ENCODE measurements at regions not wholly inside any gene's neighbourhood (a gene's known extent, or its start where the extent isn't known, plus 50 kb on each side); places are given as distances from the start of the nearest gene placed in this dataset.

DNA sequence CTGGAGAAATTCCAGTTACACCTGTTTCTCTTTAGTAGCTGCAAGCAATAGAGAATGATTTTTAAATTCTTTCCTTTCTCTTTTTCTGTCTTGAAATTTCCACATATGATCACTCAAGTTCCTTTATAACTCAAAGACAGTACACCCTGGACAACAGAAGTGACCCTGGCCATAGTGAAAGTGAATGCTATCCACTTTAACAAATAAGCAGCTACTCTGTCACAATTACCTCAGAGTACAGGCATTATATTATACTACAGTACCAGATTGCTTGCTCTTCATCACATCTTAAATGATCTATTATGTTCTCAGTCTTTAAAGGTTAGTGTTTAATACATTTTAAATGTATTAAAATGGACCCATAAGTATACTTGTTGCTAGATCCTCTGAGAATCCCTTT is 136.2 kb downstream of the KLF12 start:
- DNase-seq: no peak

- no peak for DNase-seq
Observed at GRCh38 chr13:73996569-73996968, 137.6 kb downstream of the KLF12 start.

DNA sequence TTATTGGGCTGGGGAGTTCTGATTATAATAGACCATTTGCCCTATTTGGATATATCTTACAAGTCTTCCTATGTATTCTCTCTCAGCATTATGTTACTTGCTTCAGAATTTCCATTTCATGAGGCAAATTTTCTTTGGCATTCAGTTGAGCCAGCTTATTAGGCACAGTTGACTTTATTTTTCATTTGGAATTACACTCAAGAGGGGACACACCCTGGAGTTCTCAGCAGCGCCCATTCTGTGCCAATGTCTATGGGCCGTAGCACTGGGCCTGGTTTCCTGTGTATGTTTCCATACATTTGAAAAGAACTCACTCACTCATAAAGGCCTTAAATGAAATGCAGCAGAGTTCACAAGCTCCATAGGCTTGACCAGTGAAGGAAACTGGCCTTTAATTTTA is 138.5 kb downstream of the KLF12 start:
- no peak for DNase-seq

DNA sequence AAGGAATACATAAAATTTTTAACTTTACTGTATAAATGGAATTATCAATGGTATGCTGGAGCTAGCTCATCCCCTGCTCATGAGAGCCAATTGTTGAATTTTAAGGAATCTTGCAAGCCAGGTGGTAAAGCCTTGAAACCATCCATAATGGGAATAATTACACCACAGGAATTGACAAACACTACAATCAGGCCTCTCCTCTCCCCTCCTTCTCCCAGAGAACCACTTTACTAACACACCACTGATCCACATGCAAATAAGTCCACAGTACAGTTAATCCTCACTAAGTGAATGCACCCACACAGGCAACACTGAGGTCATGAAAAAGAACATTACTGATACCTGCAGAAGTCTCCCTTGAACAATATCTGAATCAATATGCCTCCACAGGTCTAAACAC is 140.5 kb downstream of the KLF12 start:
- DNase-seq: no peak

GRCh38 chr13:73991884-73992283 is 142.3 kb downstream of the KLF12 start:
- DNase-seq: no peak

GRCh38 chr13:73991384-73991783 is 142.8 kb downstream of the KLF12 start:
- DNase-seq: no peak

GRCh38 chr13:73989244-73989843 is 144.9 kb downstream of the KLF12 start:
- no peak for DNase-seq

DNA sequence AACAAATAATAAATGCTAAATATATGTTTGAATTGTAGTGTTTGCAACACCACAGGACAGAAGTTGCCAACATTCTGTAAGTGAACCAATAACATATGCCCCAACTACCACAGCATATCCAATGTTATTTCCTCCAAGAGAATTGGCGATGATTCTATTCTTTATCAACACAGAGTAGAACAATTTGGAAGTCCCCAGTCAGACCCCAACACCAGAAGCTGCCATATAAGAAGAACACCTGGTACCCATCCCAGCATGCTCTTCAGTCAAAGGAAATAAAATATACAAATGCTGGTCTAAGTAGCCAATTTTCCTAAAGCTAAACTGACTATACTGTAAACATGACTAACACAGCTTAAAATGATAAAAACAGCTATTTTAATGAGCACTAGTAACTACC is 145.7 kb downstream of the KLF12 start:
- DNase-seq: no peak

DNA sequence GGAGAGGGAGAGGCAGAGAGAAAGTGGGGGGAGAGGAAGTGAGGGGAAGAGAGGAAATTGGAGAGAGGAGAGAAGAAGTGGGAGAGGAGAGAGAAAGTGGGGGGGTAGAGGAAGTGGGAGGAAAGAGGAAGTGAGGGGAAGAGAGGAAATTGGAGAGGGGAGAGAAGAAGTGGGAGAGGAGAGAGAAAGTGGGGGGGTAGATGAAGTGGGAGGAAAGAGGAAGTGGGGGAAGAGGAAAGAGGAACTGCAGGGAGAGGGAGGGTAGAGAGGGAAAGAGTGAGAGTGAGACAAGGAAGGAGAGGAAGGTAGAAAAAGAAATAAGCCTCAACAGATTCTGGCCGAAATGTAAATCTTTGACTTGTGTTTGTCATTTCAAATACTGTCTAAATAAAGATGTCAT is 146.6 kb downstream of the KLF12 start:
- DNase-seq: no peak

GRCh38 chr13:73985783-73986182 is 148.4 kb downstream of the KLF12 start:
- no peak for DNase-seq

DNA sequence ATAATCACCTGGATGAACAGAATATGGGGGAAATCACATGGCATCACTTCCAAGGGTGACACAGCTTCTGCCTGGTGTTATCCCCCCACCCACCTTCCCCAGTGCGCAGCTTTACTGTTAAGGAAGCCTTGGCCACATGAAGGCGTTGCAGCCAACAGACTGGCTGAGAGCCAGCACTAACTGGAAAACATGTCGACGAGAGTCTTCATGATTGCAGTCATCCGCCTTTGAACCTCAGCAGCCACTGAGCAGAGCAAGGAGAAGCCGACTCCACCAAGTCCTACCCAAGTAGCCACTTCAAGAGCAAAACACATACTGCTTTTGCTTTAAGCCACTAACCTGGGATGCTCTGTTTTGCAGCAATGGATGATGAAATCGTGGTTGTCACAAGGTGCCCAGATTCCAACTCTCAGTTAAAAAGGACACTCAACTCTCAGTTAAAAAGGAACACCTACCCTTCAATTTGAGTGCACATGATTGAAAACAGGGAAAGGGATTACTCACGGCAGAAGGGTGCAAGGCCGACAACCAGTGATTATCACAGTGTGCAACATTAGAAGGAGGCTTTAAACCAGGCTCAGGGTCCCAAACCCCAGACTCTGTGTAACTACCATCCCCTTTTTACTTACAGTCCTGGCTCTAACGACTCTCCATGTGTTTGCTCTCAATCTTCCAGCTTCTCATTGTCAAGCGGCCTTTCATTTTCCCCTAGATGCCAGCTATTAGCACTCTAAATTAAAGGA is 149.1 kb downstream of the KLF12 start:
- peak; percentile 27 for DNase-seq

- DNase-seq: no peak
Observed at GRCh38 chr13:73984201-73984600, 150.0 kb downstream of the KLF12 start.

- DNase-seq: no peak
Observed at GRCh38 chr13:73983109-73983508, 151.1 kb downstream of the KLF12 start.

DNA sequence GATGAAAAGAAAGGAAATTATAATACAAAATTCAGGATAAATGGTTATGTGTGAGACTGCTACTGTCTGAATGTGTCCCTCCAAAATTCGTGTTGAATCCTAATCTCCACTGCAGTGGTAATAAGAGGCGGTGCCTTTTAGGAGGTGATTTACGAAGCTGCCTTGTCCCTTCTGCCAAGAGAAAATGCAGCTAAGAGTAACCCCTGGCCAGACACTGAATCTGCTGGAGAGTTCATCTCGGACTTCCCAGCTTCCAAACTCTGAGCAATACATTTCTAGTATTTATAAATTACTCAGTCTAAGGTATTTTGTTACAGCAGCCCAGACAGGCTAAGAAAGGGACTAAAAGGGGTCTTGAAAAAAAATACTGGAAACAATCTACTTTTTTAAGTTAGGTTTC is 152.6 kb downstream of the KLF12 start:
- DNase-seq: peak; percentile 7

- DNase-seq: no peak
Observed at GRCh38 chr13:73975767-73976166, 158.4 kb downstream of the KLF12 start.

DNA sequence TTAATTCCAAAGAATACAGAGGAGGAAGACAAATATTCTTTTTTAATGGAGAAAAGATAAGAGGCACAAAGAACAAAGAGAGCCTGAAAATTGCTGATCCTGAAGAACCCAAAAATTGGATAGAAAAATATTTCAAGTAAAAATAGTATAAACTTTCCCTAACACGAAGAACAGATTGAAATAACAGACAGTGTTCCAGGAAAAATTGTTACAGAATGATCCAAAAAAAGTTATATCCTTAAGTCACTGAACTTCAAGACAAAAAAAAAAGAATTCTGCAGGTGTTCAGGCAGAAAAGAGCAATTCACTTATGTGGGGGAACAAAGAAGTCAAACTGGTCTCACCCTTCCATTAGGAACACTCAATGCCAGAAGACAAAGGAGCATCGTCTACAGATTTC is 160.2 kb downstream of the KLF12 start:
- DNase-seq: no peak

GRCh38 chr13:73973156-73973555 is 161.0 kb downstream of the KLF12 start:
- DNase-seq: no peak

DNA sequence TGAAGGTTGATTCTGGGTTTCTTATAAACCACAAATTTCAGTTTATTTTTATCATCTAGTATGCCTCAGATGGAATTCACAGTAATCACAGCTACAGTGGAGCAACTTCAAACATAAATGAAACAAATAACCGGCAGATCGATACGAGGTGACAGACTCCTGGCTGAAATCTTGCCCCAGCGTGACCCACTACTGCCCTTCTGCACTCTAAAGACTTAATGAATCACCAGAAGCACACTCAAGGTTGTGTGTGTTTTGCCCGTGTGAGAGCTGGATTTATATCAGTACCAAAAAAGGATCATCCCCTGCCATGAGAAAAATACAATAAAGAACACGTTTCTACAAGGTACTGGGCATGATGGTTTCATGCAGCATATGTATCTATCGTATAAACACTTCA is 161.7 kb downstream of the KLF12 start:
- DNase-seq: no peak

GRCh38 chr13:73971481-73971880 is 162.7 kb downstream of the KLF12 start:
- DNase-seq: no peak

- no peak for DNase-seq
Observed at GRCh38 chr13:73970421-73971055, 163.7 kb downstream of the KLF12 start.

- no peak for DNase-seq
Observed at GRCh38 chr13:73967397-73968165, 166.6 kb downstream of the KLF12 start.

DNA sequence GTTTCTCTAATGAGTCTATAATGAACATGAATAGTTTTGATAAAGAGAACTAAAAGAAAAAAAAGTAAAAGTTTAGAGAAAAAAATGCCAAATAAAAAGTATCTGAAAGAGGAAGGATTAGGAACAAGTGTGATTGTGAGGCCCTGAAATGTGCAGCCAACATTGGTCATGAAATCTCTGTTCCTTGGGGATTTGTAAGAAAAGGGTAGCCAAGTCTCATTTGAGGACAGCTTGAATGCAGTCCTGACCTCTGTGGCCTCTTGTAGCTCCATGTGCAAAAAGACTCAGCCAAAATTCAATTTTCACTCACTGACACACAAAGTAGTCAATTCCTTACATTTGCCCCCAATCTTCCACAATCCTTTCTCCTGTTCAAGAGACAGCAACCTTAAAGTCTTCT is 167.9 kb downstream of the KLF12 start:
- DNase-seq: no peak

- DNase-seq: no peak
Observed at GRCh38 chr13:73962284-73962683, 171.9 kb downstream of the KLF12 start.

GRCh38 chr13:73961181-73961580 is 173.0 kb downstream of the KLF12 start:
- DNase-seq: no peak

Measured in fibroblast of upper back skin (primary cell).